ENCODE measurements at regions not wholly inside any gene's neighbourhood (a gene's known extent, or its start where the extent isn't known, plus 50 kb on each side); places are given as distances from the start of the nearest gene placed in this dataset.

DNA sequence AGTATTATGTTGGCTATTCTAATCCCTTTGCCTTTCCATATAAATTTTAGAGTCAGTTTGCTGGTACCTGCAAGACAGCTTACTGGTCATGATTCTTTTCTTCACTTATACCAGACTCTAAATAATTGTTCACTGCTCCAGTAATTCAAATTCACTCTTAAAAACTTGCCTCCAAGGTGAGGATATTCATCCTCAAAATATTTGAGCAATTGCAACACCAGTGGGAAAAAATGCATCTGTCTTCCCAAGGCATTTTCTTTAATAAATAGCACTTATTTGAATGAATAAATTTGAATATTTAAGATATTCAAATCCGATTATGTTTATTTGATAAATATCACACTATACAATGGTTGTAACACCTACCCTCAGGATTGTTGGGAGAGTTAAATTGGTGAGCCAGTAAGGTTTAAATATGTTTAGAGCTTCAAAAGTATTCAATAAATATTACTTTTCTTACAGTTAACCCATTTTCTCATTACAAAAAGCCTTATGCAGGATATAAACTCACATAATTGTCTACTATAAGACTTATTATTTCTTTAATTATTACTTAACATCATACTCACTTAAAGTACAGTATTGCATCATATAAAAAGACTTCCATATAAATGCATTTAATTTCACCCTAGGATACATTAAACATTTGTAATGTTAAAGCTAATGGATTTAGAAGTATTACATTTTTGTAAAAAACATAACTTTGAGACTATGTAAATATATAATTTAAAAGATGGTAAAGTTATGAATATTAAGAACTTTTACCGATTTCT, 285.6 kb downstream of the SAMD5 start:
- Histone ChIP-seq H3K4me1 (ENCODE audit: control insufficient read depth in 2 of 3, insufficient read depth in 2 of 3, low read depth in 1 of 3, low read length in 3 of 3) (no peaks in the 10 kb centered on the region), H3K27ac (ENCODE audit: low read depth in 2 of 2, low read length in 2 of 2) (no peak overlapping the region), H3K9ac (ENCODE audit: low read length in 3 of 3) (no peak overlapping the region), H3K9me3 (ENCODE audit: control insufficient read depth in 2 of 3, insufficient read depth in 1 of 3, low read length in 3 of 3) (peaks cover 0 to 5% (median 0%) of the 10 kb centered on the region in 3 donors), H3K27me3 (ENCODE audit: control insufficient read depth, insufficient read depth, low read length) (no peaks in the 10 kb centered on the region), H3K4me3 (ENCODE audit: low read length in 3 of 3) (no peak overlapping the region), H3K36me3 (ENCODE audit: control insufficient read depth in 2 of 3, insufficient read depth in 3 of 3, low read length in 3 of 3) (no peaks in the 10 kb centered on the region)
- DNase-seq (no peak), FAIRE-seq (no peak)
- TF ChIP-seq, protein P1, sequence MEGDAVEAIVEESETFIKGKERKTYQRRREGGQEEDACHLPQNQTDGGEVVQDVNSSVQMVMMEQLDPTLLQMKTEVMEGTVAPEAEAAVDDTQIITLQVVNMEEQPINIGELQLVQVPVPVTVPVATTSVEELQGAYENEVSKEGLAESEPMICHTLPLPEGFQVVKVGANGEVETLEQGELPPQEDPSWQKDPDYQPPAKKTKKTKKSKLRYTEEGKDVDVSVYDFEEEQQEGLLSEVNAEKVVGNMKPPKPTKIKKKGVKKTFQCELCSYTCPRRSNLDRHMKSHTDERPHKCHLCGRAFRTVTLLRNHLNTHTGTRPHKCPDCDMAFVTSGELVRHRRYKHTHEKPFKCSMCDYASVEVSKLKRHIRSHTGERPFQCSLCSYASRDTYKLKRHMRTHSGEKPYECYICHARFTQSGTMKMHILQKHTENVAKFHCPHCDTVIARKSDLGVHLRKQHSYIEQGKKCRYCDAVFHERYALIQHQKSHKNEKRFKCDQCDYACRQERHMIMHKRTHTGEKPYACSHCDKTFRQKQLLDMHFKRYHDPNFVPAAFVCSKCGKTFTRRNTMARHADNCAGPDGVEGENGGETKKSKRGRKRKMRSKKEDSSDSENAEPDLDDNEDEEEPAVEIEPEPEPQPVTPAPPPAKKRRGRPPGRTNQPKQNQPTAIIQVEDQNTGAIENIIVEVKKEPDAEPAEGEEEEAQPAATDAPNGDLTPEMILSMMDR (IDR thresholded peaks at IDR 0.05; ENCODE audit: borderline replicate concordance, extremely low read depth, insufficient read depth): no peak
- intact Hi-C loops (cut with DNase I): no loop called here

DNA sequence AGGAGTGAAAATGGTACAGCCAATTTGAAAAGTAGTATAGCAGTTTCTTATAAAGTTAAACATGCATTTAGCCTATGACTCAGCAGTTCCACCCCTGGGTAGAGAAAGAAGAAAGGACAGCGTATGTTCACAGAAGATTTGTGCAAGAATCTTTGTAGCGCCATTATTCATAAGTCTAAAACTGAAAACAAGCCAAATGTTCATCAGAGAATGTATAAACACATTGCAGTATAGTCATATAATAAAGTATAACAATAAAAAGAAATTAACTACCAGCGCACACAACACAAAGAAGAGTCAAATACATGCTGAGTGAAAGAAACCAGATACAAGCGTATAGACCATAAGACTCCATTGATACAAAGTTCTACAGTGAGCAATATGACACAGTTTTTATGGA, 294.0 kb downstream of the SAMD5 start:
- Histone ChIP-seq H3K27ac (ENCODE audit: low read depth in 2 of 2, low read length in 2 of 2) (no peak overlapping the region), H3K4me1 (ENCODE audit: control insufficient read depth in 2 of 3, insufficient read depth in 2 of 3, low read depth in 1 of 3, low read length in 3 of 3) (peaks cover 0 to 10% (median 0%) of the 10 kb centered on the region in 3 donors), H3K36me3 (ENCODE audit: control insufficient read depth in 2 of 3, insufficient read depth in 3 of 3, low read length in 3 of 3) (no peaks in the 10 kb centered on the region), H3K27me3 (ENCODE audit: control insufficient read depth, insufficient read depth, low read length) (no peaks in the 10 kb centered on the region), H3K9me3 (ENCODE audit: control insufficient read depth in 2 of 3, insufficient read depth in 1 of 3, low read length in 3 of 3) (peaks cover 0 to 8% (median 0%) of the 10 kb centered on the region in 3 donors), H3K4me3 (ENCODE audit: low read length in 3 of 3) (no peak overlapping the region), H3K9ac (ENCODE audit: low read length in 3 of 3) (no peak overlapping the region)
- DNase-seq (no peak), FAIRE-seq (no peak)
- TF ChIP-seq, protein P1 (IDR thresholded peaks at IDR 0.05; ENCODE audit: borderline replicate concordance, extremely low read depth, insufficient read depth): no peak
- intact Hi-C loops (cut with DNase I): no loop called here

DNA sequence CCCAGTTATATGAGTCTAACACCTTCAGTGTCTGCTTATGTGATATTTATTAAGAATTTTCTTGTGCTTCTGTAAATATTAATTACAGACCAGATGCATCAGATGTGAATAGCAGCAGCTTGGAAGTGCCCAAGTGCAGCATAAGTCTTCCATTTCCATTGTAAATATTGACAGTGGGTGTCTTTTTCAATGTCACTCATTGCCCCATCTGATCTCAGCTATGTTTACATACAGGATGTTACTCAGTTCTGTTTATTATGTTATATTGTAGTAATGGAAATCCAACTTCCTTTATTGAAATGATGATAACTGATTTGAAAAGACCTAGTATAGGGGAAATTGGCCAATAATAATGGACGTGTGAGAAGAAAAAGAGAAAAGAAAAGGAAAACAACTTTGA, 296.7 kb downstream of the SAMD5 start:
- H3K4me1 ChIP-seq (ENCODE audit: control insufficient read depth in 2 of 3, insufficient read depth in 2 of 3, low read depth in 1 of 3, low read length in 3 of 3): peaks cover 0 to 10% (median 0%) of the 10 kb centered on the region in 3 donors
- intact Hi-C loops (cut with DNase I): no loop called here
- no peaks in the 10 kb centered on the region for H3K36me3 ChIP-seq (ENCODE audit: control insufficient read depth in 2 of 3, insufficient read depth in 3 of 3, low read length in 3 of 3)
- H3K27me3 ChIP-seq (ENCODE audit: control insufficient read depth, insufficient read depth, low read length): no peaks in the 10 kb centered on the region
- no peak for FAIRE-seq
- H3K27ac ChIP-seq (ENCODE audit: low read depth in 2 of 2, low read length in 2 of 2): no peak overlapping the region
- H3K9ac ChIP-seq (ENCODE audit: low read length in 3 of 3): no peak overlapping the region
- no peak for DNase-seq
- H3K4me3 ChIP-seq (ENCODE audit: low read length in 3 of 3): no peak overlapping the region
- peaks cover 0 to 8% (median 0%) of the 10 kb centered on the region in 3 donors for H3K9me3 ChIP-seq (ENCODE audit: control insufficient read depth in 2 of 3, insufficient read depth in 1 of 3, low read length in 3 of 3)
- TF ChIP-seq, protein P1 (IDR thresholded peaks at IDR 0.05; ENCODE audit: borderline replicate concordance, extremely low read depth, insufficient read depth): no peak

Measured in kidney (tissue), 13 donors.